ENCODE measurements at regions not wholly inside any gene's neighbourhood (a gene's known extent, or its start where the extent isn't known, plus 50 kb on each side); places are given as distances from the start of the nearest gene placed in this dataset.

GRCh38 chr1:56070601-56071000, 508.8 kb downstream of the PLPP3 start:
- 50 to 70% methylated on average over 1 of the region's 1 CpG for WGBS, 2 donors
- TF ChIP-seq POLR2A (IDR thresholded peaks at IDR 0.05) (no peak), CTCF (IDR thresholded peaks at IDR 0.05) (no peak)
- no peaks in the 10 kb centered on the region for H3K27me3 ChIP-seq
- DNase-seq: no peak
- H3K9me3 ChIP-seq: no peaks in the 10 kb centered on the region
- no peak overlapping the region for H3K27ac ChIP-seq
- H3K4me3 ChIP-seq: no peak overlapping the region
- intact Hi-C loops (cut with DNase I): no loop called here
- peaks cover 3 to 15% (median 7%) of the 10 kb centered on the region in 3 donors for H3K4me1 ChIP-seq
- H3K36me3 ChIP-seq: no peaks in the 10 kb centered on the region

- H3K36me3 ChIP-seq: no peaks in the 10 kb centered on the region
- H3K4me1 ChIP-seq: peaks cover 3 to 18% (median 7%) of the 10 kb centered on the region in 3 donors
- TF ChIP-seq POLR2A (IDR thresholded peaks at IDR 0.05) (no peak), CTCF (IDR thresholded peaks at IDR 0.05) (no peak)
- H3K27me3 ChIP-seq: no peaks in the 10 kb centered on the region
- no peak for DNase-seq
- H3K4me3 ChIP-seq: no peak overlapping the region
- intact Hi-C loops (cut with DNase I): no loop called here
- 67 to 95% methylated on average over 1 of the region's 1 CpG for WGBS, 2 donors
- H3K9me3 ChIP-seq: no peaks in the 10 kb centered on the region
- no peak overlapping the region for H3K27ac ChIP-seq
These were observed 509.5 kb downstream of the PLPP3 start for GRCh38 chr1:56069824-56070223.

GRCh38 chr1:56068908-56069307, 510.5 kb downstream of the PLPP3 start:
- H3K4me1 ChIP-seq: peaks cover 3 to 21% (median 12%) of the 10 kb centered on the region in 3 donors
- no peaks in the 10 kb centered on the region for H3K36me3 ChIP-seq
- WGBS, 2 donors: 22 to 45% methylated on average over 1 of the region's 1 CpG
- H3K4me3 ChIP-seq: no peak overlapping the region
- no peak for DNase-seq
- intact Hi-C loops (cut with DNase I): no loop called here
- TF ChIP-seq CTCF (IDR thresholded peaks at IDR 0.05) (no peak), POLR2A (IDR thresholded peaks at IDR 0.05) (no peak)
- H3K9me3 ChIP-seq: no peaks in the 10 kb centered on the region
- H3K27ac ChIP-seq: no peak overlapping the region
- no peaks in the 10 kb centered on the region for H3K27me3 ChIP-seq

GRCh38 chr1:56068210-56068609, 511.2 kb downstream of the PLPP3 start:
- Histone ChIP-seq H3K27ac (no peak overlapping the region), H3K4me1 (peaks cover 0 to 22% (median 11%) of the 10 kb centered on the region in 3 donors), H3K4me3 (no peak overlapping the region), H3K9me3 (no peaks in the 10 kb centered on the region), H3K27me3 (no peaks in the 10 kb centered on the region), H3K36me3 (no peaks in the 10 kb centered on the region)
- WGBS, 2 donors: 81 to 92% methylated on average over 5 to 6 of the region's 6 CpGs
- TF ChIP-seq POLR2A (IDR thresholded peaks at IDR 0.05) (no peak), CTCF (IDR thresholded peaks at IDR 0.05) (no peak)
- DNase-seq: no peak
- intact Hi-C loops (cut with DNase I): no loop called here

GRCh38 chr1:56065729-56066128, 513.6 kb downstream of the PLPP3 start:
- Histone ChIP-seq H3K4me3 (no peak overlapping the region), H3K9me3 (no peaks in the 10 kb centered on the region), H3K4me1 (peaks cover 0 to 43% (median 6%) of the 10 kb centered on the region in 3 donors), H3K27ac (no peak overlapping the region), H3K36me3 (no peaks in the 10 kb centered on the region), H3K27me3 (no peaks in the 10 kb centered on the region)
- DNase-seq: no peak
- WGBS, 2 donors: 57 to 85% methylated on average over 3 of the region's 3 CpGs
- intact Hi-C loops (cut with DNase I): no loop called here
- TF ChIP-seq CTCF (IDR thresholded peaks at IDR 0.05): no peak
- TF ChIP-seq POLR2A (IDR thresholded peaks at IDR 0.05): no peak
